ENCODE measurements at regions not wholly inside any gene's neighbourhood (a gene's known extent, or its start where the extent isn't known, plus 50 kb on each side); places are given as distances from the start of the nearest gene placed in this dataset.
A peak's percentile ranks its signal among the peaks of the same experiment; 100 is the strongest.

DNA sequence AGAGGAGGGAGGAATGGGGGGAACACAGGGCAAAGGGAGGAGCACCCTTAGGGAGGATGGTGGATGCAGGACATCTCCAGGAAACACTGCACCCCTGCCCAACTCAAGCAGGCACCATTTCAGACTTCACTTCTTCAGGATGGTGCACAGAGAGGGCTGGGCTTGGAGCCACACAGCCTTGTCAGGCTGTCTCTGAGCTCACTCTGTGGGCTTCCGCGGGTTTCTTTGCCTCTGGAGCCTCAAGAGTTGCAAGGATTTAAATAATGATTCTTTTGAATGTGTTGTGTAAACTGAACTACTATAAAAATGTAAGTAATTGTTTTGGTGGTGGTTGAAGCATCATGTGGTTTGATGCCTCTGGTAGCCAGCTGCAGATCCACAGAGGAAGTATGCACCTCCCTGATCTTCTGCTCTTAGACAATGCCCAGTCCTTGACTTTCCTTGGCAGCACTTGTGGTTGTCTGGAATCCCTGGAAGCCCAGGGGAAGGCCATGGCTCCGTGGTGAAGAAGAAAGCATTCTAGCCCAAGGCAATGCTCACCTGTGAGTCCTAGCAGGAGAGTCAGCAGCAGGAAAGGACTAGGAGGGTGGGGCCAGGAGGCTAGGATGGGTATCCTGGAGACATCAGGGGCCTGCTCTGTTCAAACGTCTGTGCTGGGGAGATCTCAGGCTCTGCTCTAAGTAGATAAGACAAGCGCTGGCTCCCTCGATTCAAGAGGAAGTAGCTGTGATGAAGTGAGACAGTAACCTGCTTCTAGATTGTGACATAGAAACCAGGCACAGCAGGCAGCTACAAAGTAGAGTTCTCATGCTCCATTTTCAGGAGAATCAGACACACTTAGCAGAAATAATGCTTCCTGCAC lies 50.2 kb upstream of the SIRPG start:
- peak; percentile 96 for DNase-seq

Measured in hematopoietic multipotent progenitor cell treated with erythropoietin and hydrocortisone succinate and interleukin-3 and kit ligand, for 4 days (in vitro differentiated cells).